ENCODE measurements at regions not wholly inside any gene's neighbourhood (a gene's known extent, or its start where the extent isn't known, plus 50 kb on each side); places are given as distances from the start of the nearest gene placed in this dataset.

- TF ChIP-seq CTCF (IDR thresholded peaks at IDR 0.05; ENCODE audit: low read depth, low read length): no peak
- H3K4me3 ChIP-seq (ENCODE audit: low read depth, low read length): no peak overlapping the region
- no peak for DNase-seq (ENCODE audit: low read depth, low spot score)
- in situ Hi-C loops (cut with HindIII; ENCODE audit: low sequenced_read_pairs): no loop called here
Observed at GRCh38 chr5:9713959-9714586, 83.9 kb upstream of the TAS2R1 start.

- TF ChIP-seq CTCF (IDR thresholded peaks at IDR 0.05; ENCODE audit: low read depth, low read length): no peak
- no peak overlapping the region for H3K4me3 ChIP-seq (ENCODE audit: low read depth, low read length)
- no peak for DNase-seq (ENCODE audit: low read depth, low spot score)
- in situ Hi-C loops (cut with HindIII; ENCODE audit: low sequenced_read_pairs): no loop called here
Observed at GRCh38 chr5:9713356-9713755, 83.2 kb upstream of the TAS2R1 start.

GRCh38 chr5:9712911-9713310 lies 82.8 kb upstream of the TAS2R1 start:
- in situ Hi-C loops (cut with HindIII; ENCODE audit: low sequenced_read_pairs): no loop called here
- no peak for DNase-seq (ENCODE audit: low read depth, low spot score)
- no peak overlapping the region for H3K4me3 ChIP-seq (ENCODE audit: low read depth, low read length)
- TF ChIP-seq CTCF (IDR thresholded peaks at IDR 0.05; ENCODE audit: low read depth, low read length): no peak

GRCh38 chr5:9712506-9712905 lies 82.4 kb upstream of the TAS2R1 start:
- peak; percentile 62 for DNase-seq (ENCODE audit: low read depth, low spot score)
- no peak for TF ChIP-seq CTCF (IDR thresholded peaks at IDR 0.05; ENCODE audit: low read depth, low read length)
- in situ Hi-C loops (cut with HindIII; ENCODE audit: low sequenced_read_pairs): no loop called here
- H3K4me3 ChIP-seq (ENCODE audit: low read depth, low read length): no peak overlapping the region

GRCh38 chr5:9710069-9710468 lies 79.9 kb upstream of the TAS2R1 start:
- TF ChIP-seq CTCF (IDR thresholded peaks at IDR 0.05; ENCODE audit: low read depth, low read length): no peak
- in situ Hi-C loops (cut with HindIII; ENCODE audit: low sequenced_read_pairs): no loop called here
- H3K4me3 ChIP-seq (ENCODE audit: low read depth, low read length): no peak overlapping the region
- no peak for DNase-seq (ENCODE audit: low read depth, low spot score)

GRCh38 chr5:9707732-9708462 lies 77.7 kb upstream of the TAS2R1 start:
- no peak for TF ChIP-seq CTCF (IDR thresholded peaks at IDR 0.05; ENCODE audit: low read depth, low read length)
- DNase-seq (ENCODE audit: low read depth, low spot score): no peak
- no peak overlapping the region for H3K4me3 ChIP-seq (ENCODE audit: low read depth, low read length)
- in situ Hi-C loops (cut with HindIII; ENCODE audit: low sequenced_read_pairs): no loop called here

Measured in astrocyte of the spinal cord (primary cell).